ENCODE measurements at regions not wholly inside any gene's neighbourhood (a gene's known extent, or its start where the extent isn't known, plus 50 kb on each side); places are given as distances from the start of the nearest gene placed in this dataset.

DNA sequence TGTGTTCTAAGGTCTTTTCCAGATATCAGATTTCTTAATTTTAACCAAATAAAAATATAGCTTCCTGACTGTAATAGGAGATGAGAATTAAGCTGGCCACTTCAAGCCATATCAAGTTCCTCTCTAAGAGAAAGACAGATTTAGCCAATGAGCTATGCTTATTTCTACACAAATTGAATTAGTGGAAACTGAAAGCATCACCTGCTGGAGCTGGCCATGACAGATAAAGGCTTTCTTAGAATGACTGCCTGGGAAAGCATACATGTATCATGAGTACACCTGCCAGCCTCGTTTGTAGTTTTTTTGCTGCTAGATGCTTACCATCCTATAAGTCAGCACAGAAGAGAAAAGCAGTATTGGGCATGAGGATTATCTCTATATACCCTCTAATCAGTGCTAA is 53.5 kb upstream of the DBX1 start:
- TF ChIP-seq, protein P1, sequence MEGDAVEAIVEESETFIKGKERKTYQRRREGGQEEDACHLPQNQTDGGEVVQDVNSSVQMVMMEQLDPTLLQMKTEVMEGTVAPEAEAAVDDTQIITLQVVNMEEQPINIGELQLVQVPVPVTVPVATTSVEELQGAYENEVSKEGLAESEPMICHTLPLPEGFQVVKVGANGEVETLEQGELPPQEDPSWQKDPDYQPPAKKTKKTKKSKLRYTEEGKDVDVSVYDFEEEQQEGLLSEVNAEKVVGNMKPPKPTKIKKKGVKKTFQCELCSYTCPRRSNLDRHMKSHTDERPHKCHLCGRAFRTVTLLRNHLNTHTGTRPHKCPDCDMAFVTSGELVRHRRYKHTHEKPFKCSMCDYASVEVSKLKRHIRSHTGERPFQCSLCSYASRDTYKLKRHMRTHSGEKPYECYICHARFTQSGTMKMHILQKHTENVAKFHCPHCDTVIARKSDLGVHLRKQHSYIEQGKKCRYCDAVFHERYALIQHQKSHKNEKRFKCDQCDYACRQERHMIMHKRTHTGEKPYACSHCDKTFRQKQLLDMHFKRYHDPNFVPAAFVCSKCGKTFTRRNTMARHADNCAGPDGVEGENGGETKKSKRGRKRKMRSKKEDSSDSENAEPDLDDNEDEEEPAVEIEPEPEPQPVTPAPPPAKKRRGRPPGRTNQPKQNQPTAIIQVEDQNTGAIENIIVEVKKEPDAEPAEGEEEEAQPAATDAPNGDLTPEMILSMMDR (conservative IDR thresholded peaks at IDR 0.05 in 1 of 2, IDR thresholded peaks at IDR 0.05 in 1 of 2; ENCODE audit: extremely low read depth in 1 of 2, insufficient read depth in 1 of 2, low read depth in 1 of 2, low read length in 2 of 2): no peak
- no peak for TF ChIP-seq EZH2 (IDR thresholded peaks at IDR 0.05; ENCODE audit: borderline replicate concordance, low read length)

All from mammary epithelial cell (primary cell).